ENCODE measurements at regions not wholly inside any gene's neighbourhood (a gene's known extent, or its start where the extent isn't known, plus 50 kb on each side); places are given as distances from the start of the nearest gene placed in this dataset.

DNA sequence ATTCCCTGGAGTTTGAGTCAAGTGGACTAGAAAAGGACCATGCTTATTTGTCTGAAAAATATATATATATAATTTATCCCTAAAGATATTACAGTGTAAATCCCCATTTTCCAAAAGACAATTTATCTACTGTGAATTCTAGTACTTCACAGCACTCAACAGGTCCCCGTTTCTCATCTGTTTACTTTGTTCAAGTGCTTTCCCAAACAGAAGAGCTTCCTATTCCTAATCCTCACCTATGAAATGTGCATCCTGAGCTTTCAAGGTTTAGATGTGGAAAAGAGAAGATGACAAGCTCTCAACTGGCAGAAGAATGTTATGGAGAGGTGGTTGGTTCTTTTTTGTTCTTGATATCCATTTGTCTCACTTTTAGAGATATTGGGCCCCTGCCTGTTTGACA, 401.6 kb upstream of the ZNF608 start:
- DNase-seq, result no peak
- TF ChIP-seq, protein P1, sequence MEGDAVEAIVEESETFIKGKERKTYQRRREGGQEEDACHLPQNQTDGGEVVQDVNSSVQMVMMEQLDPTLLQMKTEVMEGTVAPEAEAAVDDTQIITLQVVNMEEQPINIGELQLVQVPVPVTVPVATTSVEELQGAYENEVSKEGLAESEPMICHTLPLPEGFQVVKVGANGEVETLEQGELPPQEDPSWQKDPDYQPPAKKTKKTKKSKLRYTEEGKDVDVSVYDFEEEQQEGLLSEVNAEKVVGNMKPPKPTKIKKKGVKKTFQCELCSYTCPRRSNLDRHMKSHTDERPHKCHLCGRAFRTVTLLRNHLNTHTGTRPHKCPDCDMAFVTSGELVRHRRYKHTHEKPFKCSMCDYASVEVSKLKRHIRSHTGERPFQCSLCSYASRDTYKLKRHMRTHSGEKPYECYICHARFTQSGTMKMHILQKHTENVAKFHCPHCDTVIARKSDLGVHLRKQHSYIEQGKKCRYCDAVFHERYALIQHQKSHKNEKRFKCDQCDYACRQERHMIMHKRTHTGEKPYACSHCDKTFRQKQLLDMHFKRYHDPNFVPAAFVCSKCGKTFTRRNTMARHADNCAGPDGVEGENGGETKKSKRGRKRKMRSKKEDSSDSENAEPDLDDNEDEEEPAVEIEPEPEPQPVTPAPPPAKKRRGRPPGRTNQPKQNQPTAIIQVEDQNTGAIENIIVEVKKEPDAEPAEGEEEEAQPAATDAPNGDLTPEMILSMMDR (IDR thresholded peaks at IDR 0.05), result no peak
- TF ChIP-seq POLR2AphosphoS5 (IDR thresholded peaks at IDR 0.05) (no peak), EP300 (IDR thresholded peaks at IDR 0.05; ENCODE audit: low read depth) (no peak), POLR2A (IDR thresholded peaks at IDR 0.05) (no peak)
- H3K4me3 ChIP-seq, result no peak overlapping the region
- in situ Hi-C loops (cut with MboI; ENCODE audit: low pct_ligation_motif_present in 1 of 4, low pct_unique_long_range_greater_than_20kb in 1 of 4, low sequenced_read_pairs in 3 of 4) (no loop called here), intact Hi-C loops (cut with DNase I; ENCODE audit: low total_unique reads) (no loop called here)
- no peaks in the 10 kb centered on the region for H3K9me3 ChIP-seq
- WGBS, 2 donors (ENCODE audit: low coverage in 1 of 2), result 81 to 88% methylated on average over 1 of the region's 1 CpG
- no peaks in the 10 kb centered on the region for H3K36me3 ChIP-seq
- H3K4me1 ChIP-seq, result no peaks in the 10 kb centered on the region
- no peak overlapping the region for H3K27ac ChIP-seq
- H3K27me3 ChIP-seq, result no peaks in the 10 kb centered on the region

DNA sequence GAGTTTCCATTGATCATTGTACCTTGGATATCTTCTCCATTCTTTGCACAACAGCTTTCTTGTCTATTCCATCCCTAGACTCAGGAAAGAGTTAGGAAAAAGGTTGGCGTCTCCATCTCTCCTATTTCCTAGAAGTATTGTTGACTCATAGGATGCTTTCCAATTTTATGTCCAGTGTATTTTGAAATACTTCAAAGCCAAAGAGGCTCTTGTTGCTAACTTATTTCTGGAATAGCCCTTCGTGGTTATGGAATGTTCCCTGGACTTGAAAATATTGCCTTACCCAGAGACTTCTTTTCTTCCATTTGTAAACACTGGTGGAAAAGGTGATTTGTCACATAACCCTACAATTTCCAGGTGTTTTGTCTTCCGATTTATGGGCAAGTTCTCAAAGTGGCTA, 402.3 kb upstream of the ZNF608 start:
- H3K27me3 ChIP-seq, result no peaks in the 10 kb centered on the region
- no peak overlapping the region for H3K27ac ChIP-seq
- WGBS, 2 donors (ENCODE audit: low coverage in 1 of 2), result 54 to 75% methylated on average over 2 to 3 of the region's 3 CpGs
- no peaks in the 10 kb centered on the region for H3K9me3 ChIP-seq
- TF ChIP-seq, protein P1 (IDR thresholded peaks at IDR 0.05), result no peak
- TF ChIP-seq POLR2AphosphoS5 (IDR thresholded peaks at IDR 0.05) (no peak), POLR2A (IDR thresholded peaks at IDR 0.05) (no peak), EP300 (IDR thresholded peaks at IDR 0.05; ENCODE audit: low read depth) (no peak)
- DNase-seq, result no peak
- H3K4me1 ChIP-seq, result no peaks in the 10 kb centered on the region
- in situ Hi-C loops (cut with MboI; ENCODE audit: low pct_ligation_motif_present in 1 of 4, low pct_unique_long_range_greater_than_20kb in 1 of 4, low sequenced_read_pairs in 3 of 4), result no loop called here
- intact Hi-C loops (cut with DNase I; ENCODE audit: low total_unique reads), result no loop called here
- H3K4me3 ChIP-seq, result no peak overlapping the region
- H3K36me3 ChIP-seq, result no peaks in the 10 kb centered on the region

DNA sequence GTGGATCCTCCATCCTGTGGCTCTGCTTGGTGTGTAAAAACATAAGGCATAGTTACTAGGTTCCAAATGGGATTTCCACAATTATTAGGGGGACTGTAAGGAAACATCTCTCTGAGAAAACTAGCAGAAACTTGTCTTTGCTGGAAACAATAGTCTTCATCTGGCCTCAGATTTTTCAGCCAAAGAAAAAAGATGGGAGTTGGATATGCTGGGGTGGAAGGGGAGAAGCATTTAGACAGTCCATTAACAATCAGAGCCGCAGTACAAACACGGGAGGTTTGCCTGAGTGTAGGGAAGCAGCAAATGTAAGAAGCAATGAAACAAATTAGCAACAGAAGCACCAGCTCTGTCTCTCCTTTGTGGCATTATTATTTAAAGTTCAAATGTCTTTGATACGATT, 402.7 kb upstream of the ZNF608 start:
- H3K36me3 ChIP-seq, result no peaks in the 10 kb centered on the region
- H3K27ac ChIP-seq, result no peak overlapping the region
- TF ChIP-seq POLR2A (IDR thresholded peaks at IDR 0.05) (no peak), EP300 (IDR thresholded peaks at IDR 0.05; ENCODE audit: low read depth) (no peak), POLR2AphosphoS5 (IDR thresholded peaks at IDR 0.05) (no peak)
- TF ChIP-seq, protein P1 (IDR thresholded peaks at IDR 0.05), result no peak
- in situ Hi-C loops (cut with MboI; ENCODE audit: low pct_ligation_motif_present in 1 of 4, low pct_unique_long_range_greater_than_20kb in 1 of 4, low sequenced_read_pairs in 3 of 4) (no loop called here), intact Hi-C loops (cut with DNase I; ENCODE audit: low total_unique reads) (no loop called here)
- no peaks in the 10 kb centered on the region for H3K9me3 ChIP-seq
- no peak overlapping the region for H3K4me3 ChIP-seq
- no peaks in the 10 kb centered on the region for H3K4me1 ChIP-seq
- 51 to 83% methylated on average over 3 of the region's 3 CpGs for WGBS, 2 donors (ENCODE audit: low coverage in 1 of 2)
- no peak for DNase-seq
- H3K27me3 ChIP-seq, result no peaks in the 10 kb centered on the region

DNA sequence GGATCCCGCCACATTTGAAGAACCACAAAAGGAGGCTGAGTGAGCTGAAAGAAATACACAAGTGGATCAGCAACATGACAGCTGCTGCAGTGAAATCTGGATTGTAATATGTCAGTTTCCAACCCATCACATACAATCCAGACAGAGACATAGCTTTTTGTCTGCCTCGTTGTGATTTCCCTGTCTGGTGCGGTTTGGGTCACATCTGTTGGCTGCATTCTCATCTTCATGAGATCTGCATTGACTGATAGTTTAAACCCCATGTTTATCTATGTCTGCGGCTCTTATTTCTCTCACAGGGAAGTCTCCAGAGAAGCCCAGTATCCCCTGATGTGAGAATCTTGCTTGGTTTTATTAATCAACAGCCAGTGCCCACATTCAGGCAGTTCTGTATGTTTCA, 403.1 kb upstream of the ZNF608 start:
- H3K9me3 ChIP-seq, result no peaks in the 10 kb centered on the region
- 72 to 76% methylated on average over 4 of the region's 4 CpGs for WGBS, 2 donors (ENCODE audit: low coverage in 1 of 2)
- no peak for DNase-seq
- no peaks in the 10 kb centered on the region for H3K27me3 ChIP-seq
- no peaks in the 10 kb centered on the region for H3K4me1 ChIP-seq
- intact Hi-C loops (cut with DNase I; ENCODE audit: low total_unique reads), result no loop called here
- H3K36me3 ChIP-seq, result no peaks in the 10 kb centered on the region
- H3K27ac ChIP-seq, result no peak overlapping the region
- TF ChIP-seq POLR2A (IDR thresholded peaks at IDR 0.05), result no peak
- TF ChIP-seq, protein P1 (IDR thresholded peaks at IDR 0.05), result no peak
- TF ChIP-seq POLR2AphosphoS5 (IDR thresholded peaks at IDR 0.05), result no peak
- TF ChIP-seq EP300 (IDR thresholded peaks at IDR 0.05; ENCODE audit: low read depth), result no peak
- H3K4me3 ChIP-seq, result no peak overlapping the region
- in situ Hi-C loops (cut with MboI; ENCODE audit: low pct_ligation_motif_present in 1 of 4, low pct_unique_long_range_greater_than_20kb in 1 of 4, low sequenced_read_pairs in 3 of 4), result no loop called here
